ENCODE measurements at regions not wholly inside any gene's neighbourhood (a gene's known extent, or its start where the extent isn't known, plus 50 kb on each side); places are given as distances from the start of the nearest gene placed in this dataset.

- no peak for DNase-seq
These were observed 578.7 kb downstream of the BCOR start for GRCh38 chrX:39519030-39519488.

GRCh38 chrX:39519566-39520301 is 578.0 kb downstream of the BCOR start:
- DNase-seq, result no peak

- no peak for DNase-seq
These were observed 572.0 kb downstream of the BCOR start for GRCh38 chrX:39525758-39526157.

GRCh38 chrX:39527025-39527424 is 570.7 kb downstream of the BCOR start:
- no peak for DNase-seq

- DNase-seq, result no peak
These were observed 569.4 kb downstream of the BCOR start for GRCh38 chrX:39528161-39528916.

- no peak for DNase-seq
These were observed 565.0 kb downstream of the BCOR start for GRCh38 chrX:39532761-39533160.

- DNase-seq, result no peak
These were observed 562.8 kb downstream of the BCOR start for GRCh38 chrX:39534949-39535348.

- no peak for DNase-seq
These were observed 561.5 kb downstream of the BCOR start for GRCh38 chrX:39536211-39536610.

GRCh38 chrX:39541881-39542280 is 555.9 kb downstream of the BCOR start:
- no peak for DNase-seq

- no peak for DNase-seq
These were observed 555.4 kb downstream of the BCOR start for GRCh38 chrX:39542316-39542715.

- no peak for DNase-seq
These were observed 546.9 kb downstream of the BCOR start for GRCh38 chrX:39550795-39551361.

GRCh38 chrX:39551762-39552161 is 546.0 kb downstream of the BCOR start:
- no peak for DNase-seq

- no peak for DNase-seq
These were observed 542.3 kb downstream of the BCOR start for GRCh38 chrX:39555431-39555830.

GRCh38 chrX:39556056-39556455 is 541.7 kb downstream of the BCOR start:
- no peak for DNase-seq

- no peak for DNase-seq
These were observed 538.5 kb downstream of the BCOR start for GRCh38 chrX:39559229-39559628.

GRCh38 chrX:39560271-39560670 is 537.5 kb downstream of the BCOR start:
- DNase-seq, result no peak

GRCh38 chrX:39563178-39563577 is 534.6 kb downstream of the BCOR start:
- no peak for DNase-seq

GRCh38 chrX:39564751-39565150 is 533.0 kb downstream of the BCOR start:
- no peak for DNase-seq

GRCh38 chrX:39574178-39574577 is 523.6 kb downstream of the BCOR start:
- DNase-seq, result no peak

GRCh38 chrX:39576041-39576872 is 521.5 kb downstream of the BCOR start:
- no peak for DNase-seq

GRCh38 chrX:39577206-39577984 is 520.4 kb downstream of the BCOR start:
- no peak for DNase-seq
